HG02571 (cell line): ENCODE measurements at regions not wholly inside any gene's neighbourhood (a gene's known extent, or its start where the extent isn't known, plus 50 kb on each side); places are given as distances from the start of the nearest gene placed in this dataset.
A peak's percentile ranks its signal among the peaks of the same experiment; 100 is the strongest.

Experiments used
- ATAC-seq: cut with Tn5 transposase; IDR thresholded peaks from one replicate; pipeline ENCODE4 v1.9.1; 2021; ENCODE audit warnings: mild to moderate bottlenecking, moderate library complexity; ENCODE audit not compliant: unreplicated experiment

- ATAC-seq, result no peak
These were observed 53.7 kb upstream of the TRAK1 start for GRCh38 chr3:42037318-42037945.

- peak; percentile 56 for ATAC-seq
These were observed 54.7 kb upstream of the TRAK1 start for GRCh38 chr3:42036483-42036823.

GRCh38 chr3:42035816-42036482, 55.2 kb upstream of the TRAK1 start:
- ATAC-seq, result no peak

GRCh38 chr3:42035007-42035406, 56.1 kb upstream of the TRAK1 start:
- ATAC-seq, result no peak

GRCh38 chr3:42033741-42034140, 57.4 kb upstream of the TRAK1 start:
- ATAC-seq, result no peak

- no peak for ATAC-seq
These were observed 58.3 kb upstream of the TRAK1 start for GRCh38 chr3:42032693-42033349.

GRCh38 chr3:42031808-42032480, 59.2 kb upstream of the TRAK1 start:
- no peak for ATAC-seq

- ATAC-seq, result no peak
These were observed 62.7 kb upstream of the TRAK1 start for GRCh38 chr3:42028474-42028873.

- ATAC-seq, result no peak
These were observed 63.6 kb upstream of the TRAK1 start for GRCh38 chr3:42027571-42027970.

GRCh38 chr3:42025370-42026138, 63.7 kb upstream of the ULK4 start:
- peak; percentile 64 for ATAC-seq

GRCh38 chr3:42024591-42025351, 62.9 kb upstream of the ULK4 start:
- no peak for ATAC-seq

- ATAC-seq, result no peak
These were observed 61.5 kb upstream of the ULK4 start for GRCh38 chr3:42023380-42023779.

GRCh38 chr3:42022355-42022754, 60.5 kb upstream of the ULK4 start:
- ATAC-seq, result no peak

- no peak for ATAC-seq
These were observed 58.9 kb upstream of the ULK4 start for GRCh38 chr3:42020684-42021307.

- ATAC-seq, result no peak
These were observed 58.0 kb upstream of the ULK4 start for GRCh38 chr3:42019953-42020260.

- no peak for ATAC-seq
These were observed 57.4 kb upstream of the ULK4 start for GRCh38 chr3:42019144-42019952.

GRCh38 chr3:42014921-42015533, 53.1 kb upstream of the ULK4 start:
- no peak for ATAC-seq

- ATAC-seq, result no peak
These were observed 52.6 kb upstream of the ULK4 start for GRCh38 chr3:42014458-42014920.
